Lung (tissue), 11 donors: ENCODE measurements at regions not wholly inside any gene's neighbourhood (a gene's known extent, or its start where the extent isn't known, plus 50 kb on each side); places are given as distances from the start of the nearest gene placed in this dataset.
"Not testable (repeated sequence)": the region's sequence is repeated elsewhere in the genome, so short reads cannot be mapped to it uniquely, and the experiment has no call there.

Experiments used
- ATAC-seq: fragments of 200-7000 bp; cut with Tn5 transposase; one replicate; pipeline ENCODE4 v1.9.1; 2020; ENCODE audit warnings: moderate number of reproducible peaks; ENCODE audit not compliant: insufficient read depth, low FRiP score
- DNase-seq, 3 donors: peaks; one replicate each; pipeline ENCODE4 v3.0.0-alpha.2; 2013 to 2017
- H3K27ac ChIP-seq, 2 donors: one replicate each; pipeline ENCODE4 v1.5.1; 2013; ENCODE audit warnings: mild to moderate bottlenecking in 2 of 2, moderate library complexity in 2 of 2, control low read depth in 1 of 2, inconsistent platforms in 1 of 2, low read depth in 1 of 2, low read length in 1 of 2
- H3K27me3 ChIP-seq, 3 donors: one replicate each; pipeline ENCODE4 v1.5.1; 2013; ENCODE audit warnings: low read length in 2 of 3; ENCODE audit not compliant: control insufficient read depth in 3 of 3, insufficient read depth in 3 of 3
- H3K36me3 ChIP-seq, 4 donors: one replicate each; pipeline ENCODE4 v1.5.1; 2013; ENCODE audit warnings: low read length in 4 of 4, mild to moderate bottlenecking in 1 of 4, moderate library complexity in 1 of 4; ENCODE audit not compliant: control insufficient read depth in 4 of 4, insufficient read depth in 4 of 4
- H3K4me1 ChIP-seq, 5 donors: one replicate each; pipeline ENCODE4 v1.5.1; 2013; ENCODE audit warnings: low read length in 5 of 5, mild to moderate bottlenecking in 2 of 5, moderate library complexity in 1 of 5; ENCODE audit not compliant: control insufficient read depth in 5 of 5, insufficient read depth in 5 of 5
- H3K4me3 ChIP-seq: one replicate; pipeline ENCODE4 v1.5.1; 2013; ENCODE audit warnings: mild to moderate bottlenecking, control low read depth, moderate library complexity
- H3K9ac ChIP-seq, 2 donors: one replicate each; pipeline ENCODE4 v1.5.1; 2013; ENCODE audit warnings: low read length in 2 of 2, control low read depth in 1 of 2; ENCODE audit not compliant: insufficient read depth in 1 of 2
- H3K9me3 ChIP-seq, 4 donors: one replicate each; pipeline ENCODE4 v1.5.1; 2013; ENCODE audit warnings: low read length in 3 of 4, mild to moderate bottlenecking in 1 of 4, moderate library complexity in 1 of 4; ENCODE audit not compliant: control insufficient read depth in 4 of 4, insufficient read depth in 3 of 4
- CTCF ChIP-seq: IDR thresholded peaks from 2 replicates; pipeline ENCODE4 v1.5.1; 2012; ENCODE audit warnings: mild to moderate bottlenecking; ENCODE audit errors: control extremely low read depth, extremely low read depth
- WGBS, 2 donors: extraction: QIAGEN DNeasy Blood & Tissue Kit; methylation state at CpG; one replicate each; pipeline ENCODE4 v1.1.7; 2013; 5-methylcytosine and 5-hydroxymethylcytosine counted together
- donor health status: control.
- donor health status: control.
- donor health status: Bipolar disorder and iron deficiency.
- donor health status: healthy.
- donor health status: DM: yes; HTN: yes; CAD: no.

GRCh38 chr2:47719099-47719498, 63.8 kb upstream of the MSH6 start:
- no peak for TF ChIP-seq CTCF
- no peak overlapping the region for H3K9ac ChIP-seq
- no peaks in the 10 kb centered on the region for H3K36me3 ChIP-seq
- H3K4me1 ChIP-seq: no peaks in the 10 kb centered on the region
- H3K27me3 ChIP-seq: no peaks in the 10 kb centered on the region
- no peak overlapping the region for H3K27ac ChIP-seq
- ATAC-seq (no peak), DNase-seq (no peak)
- H3K9me3 ChIP-seq: no peaks in the 10 kb centered on the region
- 61 to 75% methylated on average over 4 of the region's 4 CpGs for WGBS, 2 donors
- H3K4me3 ChIP-seq: no peak overlapping the region

GRCh38 chr2:47716307-47716706, 66.6 kb upstream of the MSH6 start:
- 81 to 94% methylated on average over 7 of the region's 7 CpGs for WGBS, 2 donors
- not testable (repeated sequence) for H3K4me3 ChIP-seq, H3K36me3 ChIP-seq, H3K9me3 ChIP-seq, H3K9ac ChIP-seq, H3K27me3 ChIP-seq, H3K27ac ChIP-seq, DNase-seq, H3K4me1 ChIP-seq, ATAC-seq

GRCh38 chr2:47715552-47715951, 67.4 kb upstream of the MSH6 start:
- 84 to 95% methylated on average over 7 of the region's 7 CpGs for WGBS, 2 donors
- Histone ChIP-seq H3K9me3 (no peaks in the 10 kb centered on the region), H3K27me3 (no peaks in the 10 kb centered on the region), H3K4me1 (no peaks in the 10 kb centered on the region), H3K9ac (no peak overlapping the region), H3K36me3 (no peaks in the 10 kb centered on the region), H3K4me3 (no peak overlapping the region), H3K27ac (no peak overlapping the region)
- no peak for ATAC-seq
- TF ChIP-seq CTCF: no peak
- DNase-seq: no peak

GRCh38 chr2:47708801-47709499, 74.0 kb upstream of the MSH6 start:
- H3K9ac ChIP-seq: no peak overlapping the region
- no peaks in the 10 kb centered on the region for H3K4me1 ChIP-seq
- DNase-seq (no peak), ATAC-seq (no peak)
- TF ChIP-seq CTCF: no peak
- no peak overlapping the region for H3K4me3 ChIP-seq
- no peaks in the 10 kb centered on the region for H3K27me3 ChIP-seq
- WGBS, 2 donors: 89 to 91% methylated on average over 4 of the region's 4 CpGs
- no peaks in the 10 kb centered on the region for H3K36me3 ChIP-seq
- H3K27ac ChIP-seq: no peak overlapping the region
- H3K9me3 ChIP-seq: no peaks in the 10 kb centered on the region
